ENCODE measurements at regions not wholly inside any gene's neighbourhood (a gene's known extent, or its start where the extent isn't known, plus 50 kb on each side); places are given as distances from the start of the nearest gene placed in this dataset.

DNA sequence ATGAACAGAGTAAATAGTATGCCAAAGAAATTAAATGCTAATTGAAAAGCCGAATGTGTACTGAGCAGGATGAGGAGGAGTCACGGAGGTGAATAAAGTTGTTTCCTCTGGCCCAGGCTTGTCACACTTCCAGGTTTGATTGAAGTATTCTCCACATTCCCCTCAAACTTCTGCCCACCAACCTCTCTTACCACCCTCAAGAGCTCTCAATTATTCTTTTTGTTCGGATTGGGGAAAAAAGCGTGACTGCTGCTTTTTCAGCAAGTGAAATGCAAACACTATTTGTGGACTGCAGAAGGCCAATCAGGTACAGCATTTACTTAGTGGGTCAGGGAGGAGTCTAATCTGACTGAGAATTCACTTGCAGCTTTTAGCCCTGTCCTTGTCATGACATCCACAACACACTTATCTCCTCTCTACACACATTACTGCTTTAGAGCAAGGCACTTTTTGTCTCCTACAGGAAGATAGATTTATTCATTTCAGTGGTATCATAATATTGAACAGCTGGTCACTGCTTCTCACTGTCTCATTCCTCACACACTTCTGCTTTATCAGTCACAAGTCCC is 375.6 kb upstream of the PRMT6 start:
- in situ Hi-C loops (cut with HindIII; ENCODE audit: low pct_ligation_motif_present, low pct_unique_long_range_greater_than_20kb, low sequenced_read_pairs), result no loop called here

GRCh38 chr1:106681939-106682522 is 374.4 kb upstream of the PRMT6 start:
- in situ Hi-C loops (cut with HindIII; ENCODE audit: low pct_ligation_motif_present, low pct_unique_long_range_greater_than_20kb, low sequenced_read_pairs), result no loop called here

More for the DNA sequence above, 375.6 kb upstream of the PRMT6 start:
- no peak for DNase-seq

DNA sequence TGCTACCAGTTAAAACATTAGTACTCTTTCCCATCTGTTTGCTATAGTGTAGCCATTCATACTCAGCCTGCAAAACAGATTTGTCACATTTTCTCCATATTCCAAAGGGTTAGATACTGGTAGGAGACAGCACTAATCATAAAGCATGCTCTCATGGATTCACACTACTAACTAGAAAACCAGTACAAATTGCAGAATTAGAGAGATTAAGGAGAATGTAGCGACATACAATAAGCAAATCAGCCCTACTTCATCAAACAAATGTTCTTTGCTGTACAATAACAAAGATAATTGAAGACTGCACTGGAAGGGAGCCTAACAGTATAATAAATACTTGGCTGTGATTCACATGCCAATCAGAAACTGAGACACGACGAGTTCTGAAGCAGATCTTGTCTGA is 368.0 kb upstream of the PRMT6 start:
- in situ Hi-C loops (cut with HindIII; ENCODE audit: low pct_ligation_motif_present, low pct_unique_long_range_greater_than_20kb, low sequenced_read_pairs), result no loop called here

More at GRCh38 chr1:106681939-106682522, 374.4 kb upstream of the PRMT6 start:
- DNase-seq, result no peak

DNA sequence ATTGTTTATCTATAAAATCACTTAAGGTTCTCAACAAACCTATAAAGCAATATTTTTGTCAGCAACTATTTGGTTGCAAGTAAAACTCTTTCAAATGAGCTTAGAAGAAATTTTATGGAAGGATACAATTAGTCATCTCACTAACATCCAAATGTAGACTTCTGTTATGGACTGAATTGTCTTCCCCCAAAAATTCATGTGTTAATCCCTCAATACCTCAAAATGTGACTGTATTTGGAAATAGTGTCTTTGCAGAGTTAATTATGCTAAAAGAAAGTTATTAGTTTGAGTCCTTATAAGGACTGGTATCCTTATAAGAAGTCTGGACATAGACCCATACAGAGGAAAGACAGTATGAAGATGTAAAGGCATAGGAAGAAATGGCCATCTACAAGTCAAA is 357.8 kb upstream of the PRMT6 start:
- in situ Hi-C loops (cut with HindIII; ENCODE audit: low pct_ligation_motif_present, low pct_unique_long_range_greater_than_20kb, low sequenced_read_pairs), result no loop called here
- no peak for DNase-seq

More for the DNA sequence above, 368.0 kb upstream of the PRMT6 start:
- DNase-seq, result no peak

- in situ Hi-C loops (cut with HindIII; ENCODE audit: low pct_ligation_motif_present, low pct_unique_long_range_greater_than_20kb, low sequenced_read_pairs), result no loop called here
- no peak for DNase-seq
These were observed 357.0 kb upstream of the PRMT6 start for GRCh38 chr1:106699433-106699832.

DNA sequence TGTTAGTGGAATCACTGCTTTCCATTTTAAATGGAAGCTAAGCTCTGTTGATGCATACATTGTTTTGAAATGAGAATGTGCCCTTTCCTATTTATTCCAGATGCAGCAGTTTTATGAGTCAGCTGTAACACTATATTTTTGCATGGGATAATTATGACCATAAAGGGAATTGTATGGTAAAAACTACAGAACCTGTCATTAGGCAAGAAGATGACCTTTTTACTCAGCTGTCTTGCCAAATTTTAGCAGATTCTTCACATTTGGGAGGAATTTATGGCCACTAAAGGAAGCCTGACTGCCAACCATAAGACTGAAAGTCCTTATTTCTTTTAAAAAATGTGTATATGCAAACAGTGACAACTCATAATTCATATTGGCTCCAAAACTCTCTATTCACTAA is 356.3 kb upstream of the PRMT6 start:
- in situ Hi-C loops (cut with HindIII; ENCODE audit: low pct_ligation_motif_present, low pct_unique_long_range_greater_than_20kb, low sequenced_read_pairs), result no loop called here
- no peak for DNase-seq

GRCh38 chr1:106705971-106706370 is 350.5 kb upstream of the PRMT6 start:
- DNase-seq, result no peak
- in situ Hi-C loops (cut with HindIII; ENCODE audit: low pct_ligation_motif_present, low pct_unique_long_range_greater_than_20kb, low sequenced_read_pairs), result no loop called here

DNA sequence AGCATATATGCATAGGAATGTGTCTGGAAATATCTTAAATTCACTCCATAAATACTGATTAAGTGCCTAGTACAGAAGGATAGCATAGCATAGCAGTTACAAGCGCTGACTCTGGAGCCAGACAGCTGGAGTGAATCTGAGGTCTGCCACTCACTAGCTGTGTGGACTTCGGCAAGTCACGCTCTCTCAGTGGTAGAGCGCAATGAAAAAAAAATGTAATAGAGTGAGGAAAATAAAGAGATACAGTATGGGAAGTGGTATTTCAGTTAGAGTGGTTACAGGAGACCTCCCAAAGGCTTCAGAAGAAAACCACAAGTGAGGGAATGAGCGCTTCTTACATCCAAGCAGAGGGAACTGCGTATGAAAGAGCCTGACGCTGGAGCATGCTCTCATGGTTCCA is 338.9 kb upstream of the PRMT6 start:
- no peak for DNase-seq
- in situ Hi-C loops (cut with HindIII; ENCODE audit: low pct_ligation_motif_present, low pct_unique_long_range_greater_than_20kb, low sequenced_read_pairs), result no loop called here

GRCh38 chr1:106721790-106722189 is 334.7 kb upstream of the PRMT6 start:
- DNase-seq, result no peak
- in situ Hi-C loops (cut with HindIII; ENCODE audit: low pct_ligation_motif_present, low pct_unique_long_range_greater_than_20kb, low sequenced_read_pairs), result no loop called here

DNA sequence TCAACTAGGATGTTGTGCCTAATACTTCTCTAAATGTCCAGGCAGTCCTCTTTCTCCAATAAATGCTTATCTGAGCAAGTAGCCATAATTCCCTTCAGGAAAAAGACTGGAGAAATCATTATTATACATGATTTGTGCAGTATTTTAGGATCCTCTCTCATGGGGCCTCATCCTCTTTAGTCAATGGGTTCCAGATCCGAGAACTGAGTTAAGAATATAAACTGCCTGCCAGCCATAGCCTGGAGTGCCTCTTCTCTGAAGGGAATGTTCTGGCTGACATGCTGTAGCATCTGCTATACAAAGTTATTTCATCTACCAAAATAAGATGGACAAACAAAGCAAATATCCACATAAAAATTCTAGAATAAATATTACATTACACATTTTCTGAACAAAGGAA is 334.0 kb upstream of the PRMT6 start:
- in situ Hi-C loops (cut with HindIII; ENCODE audit: low pct_ligation_motif_present, low pct_unique_long_range_greater_than_20kb, low sequenced_read_pairs), result no loop called here
- no peak for DNase-seq

DNA sequence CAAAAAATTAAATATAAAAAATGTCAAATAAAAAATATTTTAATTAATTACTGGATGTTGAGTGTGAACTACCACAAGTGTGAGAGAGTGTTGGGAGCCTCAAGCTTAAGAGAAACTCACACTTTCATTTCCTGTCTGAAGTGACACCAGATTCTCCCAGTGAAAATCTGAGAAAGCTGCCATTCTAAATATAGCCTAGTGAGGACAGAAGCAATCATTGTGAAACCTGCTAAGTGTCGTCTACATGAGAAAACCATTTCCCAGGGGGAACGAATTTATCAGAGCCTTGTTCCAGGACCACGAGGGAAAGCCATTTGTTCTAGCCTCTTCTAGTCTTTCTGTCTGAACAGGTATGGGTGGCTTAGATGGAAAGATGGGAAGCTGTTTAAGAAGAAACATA is 329.3 kb upstream of the PRMT6 start:
- DNase-seq, result no peak
- in situ Hi-C loops (cut with HindIII; ENCODE audit: low pct_ligation_motif_present, low pct_unique_long_range_greater_than_20kb, low sequenced_read_pairs), result no loop called here

DNA sequence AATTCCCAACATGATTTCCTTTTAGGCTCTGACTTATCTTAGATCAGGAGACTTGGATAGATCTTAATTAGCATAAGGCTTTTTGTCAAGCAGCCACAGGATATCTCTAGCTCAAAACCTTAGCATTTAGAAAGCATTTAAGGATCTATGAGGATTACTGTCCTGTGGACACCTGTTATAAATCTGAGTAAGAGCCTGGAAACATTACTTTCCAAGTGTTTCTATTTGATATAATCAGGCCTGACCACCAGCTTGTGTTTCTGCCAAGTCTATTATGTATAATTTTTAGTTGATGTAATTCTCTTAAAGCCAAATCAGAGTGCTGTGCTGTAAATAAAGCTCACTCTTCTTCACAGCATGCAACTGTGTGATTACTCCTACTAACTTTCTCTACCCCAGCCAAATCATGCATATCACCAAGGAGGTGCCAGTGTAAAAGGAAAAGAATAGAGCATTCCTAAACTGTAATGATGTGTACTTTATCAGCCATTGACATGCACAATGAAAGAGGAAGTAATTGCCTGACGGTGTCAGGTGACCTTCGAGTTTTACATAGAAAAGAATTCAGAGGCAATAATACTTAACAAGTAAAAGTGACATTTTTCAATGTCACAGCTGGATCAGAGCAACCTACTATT is 309.9 kb upstream of the PRMT6 start:
- in situ Hi-C loops (cut with HindIII; ENCODE audit: low pct_ligation_motif_present, low pct_unique_long_range_greater_than_20kb, low sequenced_read_pairs), result no loop called here
- no peak for DNase-seq

DNA sequence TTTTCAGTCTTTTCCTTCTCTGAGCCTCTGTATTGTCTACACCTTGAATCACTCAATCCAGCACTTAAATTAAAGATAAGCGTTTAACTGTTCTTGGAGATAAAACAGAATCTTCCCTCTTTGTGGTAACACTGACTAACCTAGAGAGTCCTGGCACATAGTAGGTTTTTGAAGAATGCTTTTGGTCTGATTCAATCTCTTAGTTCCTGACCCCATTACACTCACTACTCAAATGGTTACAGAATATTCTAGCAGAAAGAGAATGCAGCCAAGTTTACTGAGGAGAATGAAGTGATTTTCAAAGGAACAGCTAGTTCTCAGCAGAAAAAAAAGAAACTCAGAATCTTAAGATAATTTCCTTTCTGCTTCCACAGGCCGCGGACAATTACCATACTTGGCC is 309.2 kb upstream of the PRMT6 start:
- no peak for DNase-seq
- in situ Hi-C loops (cut with HindIII; ENCODE audit: low pct_ligation_motif_present, low pct_unique_long_range_greater_than_20kb, low sequenced_read_pairs), result no loop called here

GRCh38 chr1:106747791-106748190 is 308.7 kb upstream of the PRMT6 start:
- no peak for DNase-seq
- in situ Hi-C loops (cut with HindIII; ENCODE audit: low pct_ligation_motif_present, low pct_unique_long_range_greater_than_20kb, low sequenced_read_pairs), result no loop called here

- no peak for DNase-seq
- in situ Hi-C loops (cut with HindIII; ENCODE audit: low pct_ligation_motif_present, low pct_unique_long_range_greater_than_20kb, low sequenced_read_pairs), result no loop called here
These were observed 307.9 kb upstream of the PRMT6 start for GRCh38 chr1:106748606-106749005.

DNA sequence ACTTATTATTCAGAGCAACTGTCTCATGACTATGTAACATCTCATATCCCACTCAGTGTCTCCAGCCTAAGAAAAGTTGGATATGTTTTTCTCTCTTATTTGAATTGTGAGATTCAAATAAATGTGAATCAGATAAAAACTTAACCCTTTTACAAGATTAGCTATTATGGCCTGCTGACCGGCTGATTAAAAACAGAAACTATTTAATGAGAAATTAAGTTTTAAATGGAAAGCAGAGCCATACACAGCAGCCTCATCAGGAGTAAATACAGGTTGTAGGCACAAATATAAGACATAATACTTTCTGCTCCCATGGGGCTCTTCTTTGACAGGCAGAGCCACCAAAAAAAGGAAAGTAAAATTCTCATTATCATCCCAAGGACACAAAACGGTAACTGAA is 307.0 kb upstream of the PRMT6 start:
- DNase-seq, result no peak
- in situ Hi-C loops (cut with HindIII; ENCODE audit: low pct_ligation_motif_present, low pct_unique_long_range_greater_than_20kb, low sequenced_read_pairs), result no loop called here

DNA sequence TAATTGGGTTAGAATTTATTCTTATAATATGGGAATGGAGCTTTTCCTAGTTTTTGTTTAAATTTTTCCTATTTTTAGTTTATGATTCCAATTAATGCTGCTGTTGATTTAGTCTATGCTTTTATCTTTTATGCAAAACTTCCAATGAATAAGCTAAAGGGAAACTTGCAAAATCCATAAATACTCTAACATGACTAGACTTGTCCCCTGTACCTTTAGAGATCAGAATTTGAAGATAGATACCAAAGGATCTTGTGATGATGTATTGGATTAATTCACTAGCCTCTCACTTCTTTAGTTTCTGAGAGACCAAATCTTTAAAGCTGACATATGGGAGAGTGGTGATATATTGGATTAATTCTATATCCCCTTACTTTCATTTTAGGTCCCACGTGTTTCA is 306.6 kb upstream of the PRMT6 start:
- in situ Hi-C loops (cut with HindIII; ENCODE audit: low pct_ligation_motif_present, low pct_unique_long_range_greater_than_20kb, low sequenced_read_pairs), result no loop called here
- no peak for DNase-seq

DNA sequence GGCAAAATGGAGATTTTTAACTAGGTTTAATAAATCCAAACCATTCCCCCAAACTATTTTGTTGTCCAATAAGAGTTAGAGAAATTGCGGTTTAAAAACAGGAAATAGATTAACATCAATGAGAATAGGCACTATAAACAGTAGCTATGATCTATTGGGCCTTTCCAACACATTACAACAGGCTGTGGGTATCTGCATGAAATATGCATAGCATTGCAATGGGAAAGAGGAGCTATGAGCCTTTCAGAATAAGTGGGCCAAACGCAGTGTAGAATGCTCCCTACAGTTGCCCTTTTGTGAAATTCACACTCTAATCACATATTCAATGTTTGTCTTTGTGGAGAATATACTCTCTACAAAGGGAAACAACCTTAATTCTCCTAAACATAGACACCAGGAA is 305.5 kb upstream of the PRMT6 start:
- in situ Hi-C loops (cut with HindIII; ENCODE audit: low pct_ligation_motif_present, low pct_unique_long_range_greater_than_20kb, low sequenced_read_pairs), result no loop called here
- DNase-seq, result no peak

DNA sequence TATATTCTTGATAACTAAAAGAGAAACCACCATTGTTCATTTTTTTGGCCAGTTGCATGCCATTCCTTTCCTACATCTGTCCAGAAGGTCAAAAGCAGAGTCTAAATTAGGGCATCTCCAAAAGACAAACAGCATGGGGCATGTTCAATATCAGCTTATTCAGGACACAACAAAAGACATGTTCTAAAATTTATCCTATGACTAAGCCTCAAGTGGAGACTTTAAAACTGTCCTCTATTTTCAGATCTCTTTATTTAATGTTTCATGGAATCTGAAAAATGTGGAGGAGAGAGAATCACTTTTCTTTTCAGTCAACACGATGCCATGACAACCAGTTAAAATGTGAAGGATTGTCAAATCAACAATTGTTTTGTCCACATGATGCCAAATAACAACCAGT is 303.4 kb upstream of the PRMT6 start:
- in situ Hi-C loops (cut with HindIII; ENCODE audit: low pct_ligation_motif_present, low pct_unique_long_range_greater_than_20kb, low sequenced_read_pairs), result no loop called here
- no peak for DNase-seq

DNA sequence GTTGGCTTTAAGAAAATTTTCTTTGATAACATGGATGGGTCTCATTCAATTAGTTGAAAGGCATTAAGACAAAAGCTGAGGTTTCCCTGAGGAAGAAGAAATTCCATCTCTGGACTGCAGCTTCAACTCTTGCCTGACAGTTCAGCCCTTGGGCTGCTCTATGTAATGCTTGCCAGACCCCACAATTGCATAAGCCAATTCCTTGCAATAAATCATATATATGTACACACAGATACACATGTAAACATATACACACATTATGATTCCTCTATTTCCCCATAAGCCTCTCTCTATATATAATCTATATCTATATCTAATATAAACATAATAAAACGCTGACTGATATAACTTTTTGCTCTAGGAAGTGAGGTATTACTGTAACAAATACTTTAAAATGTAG is 301.5 kb upstream of the PRMT6 start:
- in situ Hi-C loops (cut with HindIII; ENCODE audit: low pct_ligation_motif_present, low pct_unique_long_range_greater_than_20kb, low sequenced_read_pairs), result no loop called here
- no peak for DNase-seq

Data from ACHN (cell line).